Esophagus squamous epithelium (tissue), 4 donors: ENCODE measurements at regions not wholly inside any gene's neighbourhood (a gene's known extent, or its start where the extent isn't known, plus 50 kb on each side); places are given as distances from the start of the nearest gene placed in this dataset.

Source experiments
- POLR2A ChIP-seq, 4 donors: fragments of 450-650 bp; IDR thresholded peaks; one replicate each; pipeline ENCODE4 v1.6.1; 2017; ENCODE audit warnings: antibody characterized with exemption in 4 of 4, mild to moderate bottlenecking in 4 of 4, moderate library complexity in 3 of 4
- TF ChIP-seq, protein P1 (sequence below), 6 experiments: fragments of 450-650 bp in 4 of 6; fragments of 200-600 bp in 2 of 6; sonication (generic) in 2 of 6; IDR thresholded peaks; one replicate each; pipeline ENCODE4 v1.5.1; 2016 to 2019; ENCODE audit warnings: antibody characterized with exemption in 6 of 6, mild to moderate bottlenecking in 4 of 6, moderate library complexity in 4 of 6

DNA sequence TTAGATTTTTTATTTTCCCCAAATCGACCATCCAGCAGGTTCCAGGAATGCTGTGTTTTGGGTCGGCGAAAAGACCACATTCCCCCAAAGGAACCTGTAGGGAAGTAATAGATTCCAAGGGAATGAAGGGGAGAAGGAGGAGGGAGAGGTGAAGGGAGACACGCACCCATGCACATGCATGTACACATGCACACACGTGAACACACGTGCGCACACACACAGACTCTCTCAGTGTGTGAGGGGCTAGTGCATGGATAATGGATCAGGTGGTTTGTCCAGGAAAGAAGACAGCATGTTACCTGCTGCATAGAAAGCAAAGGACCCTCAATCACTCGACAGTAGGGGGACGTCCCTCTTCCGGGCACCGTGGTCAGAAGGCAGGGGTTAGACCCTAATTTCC, 52.4 kb upstream of the PDE10A start:
- no peak for TF ChIP-seq POLR2A (IDR thresholded peaks at IDR 0.05)
- TF ChIP-seq, protein P1, sequence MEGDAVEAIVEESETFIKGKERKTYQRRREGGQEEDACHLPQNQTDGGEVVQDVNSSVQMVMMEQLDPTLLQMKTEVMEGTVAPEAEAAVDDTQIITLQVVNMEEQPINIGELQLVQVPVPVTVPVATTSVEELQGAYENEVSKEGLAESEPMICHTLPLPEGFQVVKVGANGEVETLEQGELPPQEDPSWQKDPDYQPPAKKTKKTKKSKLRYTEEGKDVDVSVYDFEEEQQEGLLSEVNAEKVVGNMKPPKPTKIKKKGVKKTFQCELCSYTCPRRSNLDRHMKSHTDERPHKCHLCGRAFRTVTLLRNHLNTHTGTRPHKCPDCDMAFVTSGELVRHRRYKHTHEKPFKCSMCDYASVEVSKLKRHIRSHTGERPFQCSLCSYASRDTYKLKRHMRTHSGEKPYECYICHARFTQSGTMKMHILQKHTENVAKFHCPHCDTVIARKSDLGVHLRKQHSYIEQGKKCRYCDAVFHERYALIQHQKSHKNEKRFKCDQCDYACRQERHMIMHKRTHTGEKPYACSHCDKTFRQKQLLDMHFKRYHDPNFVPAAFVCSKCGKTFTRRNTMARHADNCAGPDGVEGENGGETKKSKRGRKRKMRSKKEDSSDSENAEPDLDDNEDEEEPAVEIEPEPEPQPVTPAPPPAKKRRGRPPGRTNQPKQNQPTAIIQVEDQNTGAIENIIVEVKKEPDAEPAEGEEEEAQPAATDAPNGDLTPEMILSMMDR (IDR thresholded peaks at IDR 0.05): no peak
